ENCODE measurements at regions not wholly inside any gene's neighbourhood (a gene's known extent, or its start where the extent isn't known, plus 50 kb on each side); places are given as distances from the start of the nearest gene placed in this dataset.

GRCh38 chr1:34433099-34433498 lies 256.4 kb downstream of the C1orf94 start:
- Histone ChIP-seq H3K4me3 (ENCODE audit: low read length) (no peak overlapping the region), H3K4me2 (ENCODE audit: low read depth, low read length, poor library complexity, severe bottlenecking) (no peak overlapping the region), H3K9me3 (ENCODE audit: low read length) (no peaks in the 10 kb centered on the region), H3K27ac (ENCODE audit: low read length) (no peak overlapping the region), H3K4me1 (ENCODE audit: low read length) (no peaks in the 10 kb centered on the region), H3K9ac (ENCODE audit: low read length) (no peak overlapping the region), H3K9me2 (replicated peaks; ENCODE audit: insufficient read depth, low read length) (no peaks in the 10 kb centered on the region), H2AFZ (ENCODE audit: low read length) (no peak overlapping the region), H3K36me3 (ENCODE audit: insufficient read depth, low read length) (no peaks in the 10 kb centered on the region), H4K20me1 (ENCODE audit: insufficient read depth, low read depth, low read length) (no peaks in the 10 kb centered on the region), H3K79me2 (ENCODE audit: low read length) (no peaks in the 10 kb centered on the region), H3K27me3 (ENCODE audit: low read length) (no peaks in the 10 kb centered on the region)
- DNase-seq, result no peak

- no peaks in the 10 kb centered on the region for H3K4me1 ChIP-seq (ENCODE audit: low read length)
- H2AFZ ChIP-seq (ENCODE audit: low read length), result no peak overlapping the region
- no peaks in the 10 kb centered on the region for H3K79me2 ChIP-seq (ENCODE audit: low read length)
Observed at GRCh38 chr1:34436836-34437235, 260.1 kb downstream of the C1orf94 start.

DNA sequence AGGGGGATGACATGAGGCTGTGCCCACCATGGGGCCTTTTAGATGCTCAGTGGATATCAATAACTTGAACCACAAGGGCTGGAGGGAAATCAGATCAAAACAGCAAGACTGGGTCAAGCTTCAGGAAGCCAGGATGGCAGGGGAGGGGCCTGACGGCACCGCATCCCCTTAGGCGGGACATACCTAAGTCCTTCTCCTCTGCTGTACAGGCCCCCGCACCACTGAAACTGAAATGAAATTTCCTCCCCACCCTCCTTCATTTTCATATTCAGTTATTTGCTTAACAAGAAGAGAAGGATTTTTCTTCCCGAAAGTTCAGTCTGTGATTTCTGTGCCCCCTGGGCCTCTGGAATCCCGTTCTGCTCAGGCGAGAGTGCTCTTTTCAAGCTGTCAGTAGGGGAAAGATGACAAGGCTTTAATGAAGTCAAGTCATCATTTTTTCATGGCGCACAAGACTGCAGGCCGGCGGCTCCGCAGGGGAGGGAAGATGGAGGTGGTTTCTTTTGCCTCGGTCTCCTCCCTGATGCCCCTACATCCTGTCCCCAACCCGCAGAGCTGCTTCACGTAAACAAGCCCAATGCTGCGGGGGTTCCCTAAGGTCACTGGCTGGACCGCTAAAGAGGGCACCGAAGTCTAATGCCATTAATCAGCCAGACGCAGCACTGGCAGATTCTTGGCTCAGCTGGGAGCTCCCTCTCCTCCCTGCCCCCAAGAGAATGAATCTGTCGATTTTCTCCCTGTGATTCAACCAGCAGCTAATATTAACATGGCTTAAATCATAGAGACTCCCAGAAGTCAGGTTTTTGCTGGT lies 264.8 kb downstream of the C1orf94 start:
- H3K27me3 ChIP-seq (ENCODE audit: low read length), result no peaks in the 10 kb centered on the region
- no peaks in the 10 kb centered on the region for H4K20me1 ChIP-seq (ENCODE audit: insufficient read depth, low read depth, low read length)
- H3K4me3 ChIP-seq (ENCODE audit: low read length), result no peak overlapping the region
- H3K9ac ChIP-seq (ENCODE audit: low read length), result no peak overlapping the region
- H3K4me1 ChIP-seq (ENCODE audit: low read length), result no peaks in the 10 kb centered on the region
- DNase-seq, result no peak
- H3K79me2 ChIP-seq (ENCODE audit: low read length), result no peaks in the 10 kb centered on the region
- H3K9me2 ChIP-seq (replicated peaks; ENCODE audit: insufficient read depth, low read length), result no peaks in the 10 kb centered on the region
- no peak overlapping the region for H2AFZ ChIP-seq (ENCODE audit: low read length)
- no peak overlapping the region for H3K4me2 ChIP-seq (ENCODE audit: low read depth, low read length, poor library complexity, severe bottlenecking)
- no peaks in the 10 kb centered on the region for H3K9me3 ChIP-seq (ENCODE audit: low read length)
- H3K36me3 ChIP-seq (ENCODE audit: insufficient read depth, low read length), result no peaks in the 10 kb centered on the region
- no peak overlapping the region for H3K27ac ChIP-seq (ENCODE audit: low read length)

More at GRCh38 chr1:34436836-34437235, 260.1 kb downstream of the C1orf94 start:
- H3K9ac ChIP-seq (ENCODE audit: low read length), result no peak overlapping the region
- no peaks in the 10 kb centered on the region for H3K27me3 ChIP-seq (ENCODE audit: low read length)
- no peak overlapping the region for H3K27ac ChIP-seq (ENCODE audit: low read length)
- H4K20me1 ChIP-seq (ENCODE audit: insufficient read depth, low read depth, low read length), result no peaks in the 10 kb centered on the region
- no peaks in the 10 kb centered on the region for H3K9me3 ChIP-seq (ENCODE audit: low read length)
- H3K36me3 ChIP-seq (ENCODE audit: insufficient read depth, low read length), result no peaks in the 10 kb centered on the region
- no peak overlapping the region for H3K4me2 ChIP-seq (ENCODE audit: low read depth, low read length, poor library complexity, severe bottlenecking)
- H3K4me3 ChIP-seq (ENCODE audit: low read length), result no peak overlapping the region
- no peak for DNase-seq
- H3K9me2 ChIP-seq (replicated peaks; ENCODE audit: insufficient read depth, low read length), result no peaks in the 10 kb centered on the region

DNA sequence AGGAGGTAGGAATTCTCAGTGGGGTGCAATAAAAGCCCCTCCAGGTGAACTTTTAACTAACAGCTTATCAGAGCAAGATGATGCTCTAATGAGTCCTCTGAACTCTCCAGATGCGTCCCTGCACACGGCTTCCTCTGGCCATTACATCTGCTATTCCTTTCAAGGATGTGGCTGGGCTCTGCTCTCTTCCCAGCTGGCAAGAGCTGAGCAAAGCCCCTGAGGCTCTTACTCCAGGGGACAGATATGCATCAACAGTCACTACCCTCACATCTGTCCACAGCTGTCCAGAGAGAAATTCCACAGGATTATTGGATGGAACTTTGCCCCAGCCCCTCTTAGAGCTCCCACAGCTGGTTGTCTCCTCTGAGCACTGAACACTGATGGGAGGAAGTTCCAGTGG lies 267.8 kb downstream of the C1orf94 start:
- no peak for DNase-seq
- no peak overlapping the region for H3K4me2 ChIP-seq (ENCODE audit: low read depth, low read length, poor library complexity, severe bottlenecking)
- H2AFZ ChIP-seq (ENCODE audit: low read length), result no peak overlapping the region
- no peaks in the 10 kb centered on the region for H3K79me2 ChIP-seq (ENCODE audit: low read length)
- H3K27me3 ChIP-seq (ENCODE audit: low read length), result no peaks in the 10 kb centered on the region
- H4K20me1 ChIP-seq (ENCODE audit: insufficient read depth, low read depth, low read length), result no peaks in the 10 kb centered on the region
- H3K4me1 ChIP-seq (ENCODE audit: low read length), result no peaks in the 10 kb centered on the region
- no peak overlapping the region for H3K27ac ChIP-seq (ENCODE audit: low read length)
- no peak overlapping the region for H3K9ac ChIP-seq (ENCODE audit: low read length)
- H3K4me3 ChIP-seq (ENCODE audit: low read length), result no peak overlapping the region
- H3K9me2 ChIP-seq (replicated peaks; ENCODE audit: insufficient read depth, low read length), result no peaks in the 10 kb centered on the region
- H3K9me3 ChIP-seq (ENCODE audit: low read length), result no peaks in the 10 kb centered on the region
- no peaks in the 10 kb centered on the region for H3K36me3 ChIP-seq (ENCODE audit: insufficient read depth, low read length)

- no peak for DNase-seq
- H3K4me2 ChIP-seq (ENCODE audit: low read depth, low read length, poor library complexity, severe bottlenecking), result no peak overlapping the region
- H3K36me3 ChIP-seq (ENCODE audit: insufficient read depth, low read length), result no peaks in the 10 kb centered on the region
- H2AFZ ChIP-seq (ENCODE audit: low read length), result no peak overlapping the region
- no peaks in the 10 kb centered on the region for H3K9me2 ChIP-seq (replicated peaks; ENCODE audit: insufficient read depth, low read length)
- H3K4me1 ChIP-seq (ENCODE audit: low read length), result no peaks in the 10 kb centered on the region
- no peaks in the 10 kb centered on the region for H4K20me1 ChIP-seq (ENCODE audit: insufficient read depth, low read depth, low read length)
- no peak overlapping the region for H3K27ac ChIP-seq (ENCODE audit: low read length)
- no peak overlapping the region for H3K9ac ChIP-seq (ENCODE audit: low read length)
- no peak overlapping the region for H3K4me3 ChIP-seq (ENCODE audit: low read length)
- H3K9me3 ChIP-seq (ENCODE audit: low read length), result no peaks in the 10 kb centered on the region
- no peaks in the 10 kb centered on the region for H3K27me3 ChIP-seq (ENCODE audit: low read length)
- no peaks in the 10 kb centered on the region for H3K79me2 ChIP-seq (ENCODE audit: low read length)
Observed at GRCh38 chr1:34450325-34450724, 273.6 kb downstream of the C1orf94 start.

- H3K9me3 ChIP-seq (ENCODE audit: low read length), result no peaks in the 10 kb centered on the region
- no peaks in the 10 kb centered on the region for H3K27me3 ChIP-seq (ENCODE audit: low read length)
- H3K36me3 ChIP-seq (ENCODE audit: insufficient read depth, low read length), result no peaks in the 10 kb centered on the region
- H3K4me3 ChIP-seq (ENCODE audit: low read length), result no peak overlapping the region
- H3K9ac ChIP-seq (ENCODE audit: low read length), result no peak overlapping the region
- H4K20me1 ChIP-seq (ENCODE audit: insufficient read depth, low read depth, low read length), result no peaks in the 10 kb centered on the region
- no peaks in the 10 kb centered on the region for H3K79me2 ChIP-seq (ENCODE audit: low read length)
- no peak for DNase-seq
- no peak overlapping the region for H2AFZ ChIP-seq (ENCODE audit: low read length)
- H3K27ac ChIP-seq (ENCODE audit: low read length), result no peak overlapping the region
- no peak overlapping the region for H3K4me2 ChIP-seq (ENCODE audit: low read depth, low read length, poor library complexity, severe bottlenecking)
- H3K4me1 ChIP-seq (ENCODE audit: low read length), result no peaks in the 10 kb centered on the region
- no peaks in the 10 kb centered on the region for H3K9me2 ChIP-seq (replicated peaks; ENCODE audit: insufficient read depth, low read length)
Observed at GRCh38 chr1:34452451-34452850, 275.7 kb downstream of the C1orf94 start.

DNA sequence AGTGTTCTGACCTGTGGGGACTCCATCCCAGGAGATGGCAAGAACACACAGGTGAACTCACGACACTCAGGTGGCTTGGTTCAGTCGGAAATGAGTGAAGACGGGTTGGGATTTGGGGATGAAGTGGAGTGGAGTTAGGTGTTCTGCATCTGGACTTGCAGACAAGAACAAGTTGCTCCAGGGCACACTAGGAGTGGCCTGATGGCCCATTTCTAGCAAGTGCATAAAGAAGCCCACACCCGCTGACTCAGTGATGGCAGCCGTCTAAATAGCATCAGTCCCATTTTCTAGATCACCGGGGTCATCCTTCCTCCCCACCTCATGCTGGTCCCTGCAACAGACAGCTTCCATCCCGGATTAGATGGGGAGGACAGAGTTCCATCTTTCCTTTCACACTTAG lies 278.4 kb downstream of the C1orf94 start:
- H3K79me2 ChIP-seq (ENCODE audit: low read length), result no peaks in the 10 kb centered on the region

GRCh38 chr1:34460193-34460592 lies 283.5 kb downstream of the C1orf94 start:
- no peaks in the 10 kb centered on the region for H3K27me3 ChIP-seq (ENCODE audit: low read length)
- no peaks in the 10 kb centered on the region for H3K36me3 ChIP-seq (ENCODE audit: insufficient read depth, low read length)
- H3K9me3 ChIP-seq (ENCODE audit: low read length), result no peaks in the 10 kb centered on the region
- no peak overlapping the region for H3K4me3 ChIP-seq (ENCODE audit: low read length)
- no peak overlapping the region for H3K9ac ChIP-seq (ENCODE audit: low read length)
- no peak overlapping the region for H2AFZ ChIP-seq (ENCODE audit: low read length)
- DNase-seq, result peak; percentile 83
- no peak overlapping the region for H3K4me2 ChIP-seq (ENCODE audit: low read depth, low read length, poor library complexity, severe bottlenecking)
- H3K27ac ChIP-seq (ENCODE audit: low read length), result no peak overlapping the region
- no peaks in the 10 kb centered on the region for H4K20me1 ChIP-seq (ENCODE audit: insufficient read depth, low read depth, low read length)
- no peaks in the 10 kb centered on the region for H3K4me1 ChIP-seq (ENCODE audit: low read length)
- H3K9me2 ChIP-seq (replicated peaks; ENCODE audit: insufficient read depth, low read length), result no peaks in the 10 kb centered on the region
- H3K79me2 ChIP-seq (ENCODE audit: low read length), result no peaks in the 10 kb centered on the region

More for the DNA sequence above, 278.4 kb downstream of the C1orf94 start:
- Histone ChIP-seq H2AFZ (ENCODE audit: low read length) (no peak overlapping the region), H4K20me1 (ENCODE audit: insufficient read depth, low read depth, low read length) (no peaks in the 10 kb centered on the region), H3K4me2 (ENCODE audit: low read depth, low read length, poor library complexity, severe bottlenecking) (no peak overlapping the region), H3K4me1 (ENCODE audit: low read length) (no peaks in the 10 kb centered on the region), H3K27me3 (ENCODE audit: low read length) (no peaks in the 10 kb centered on the region), H3K27ac (ENCODE audit: low read length) (no peak overlapping the region), H3K4me3 (ENCODE audit: low read length) (no peak overlapping the region), H3K9me2 (replicated peaks; ENCODE audit: insufficient read depth, low read length) (no peaks in the 10 kb centered on the region), H3K9me3 (ENCODE audit: low read length) (no peaks in the 10 kb centered on the region), H3K36me3 (ENCODE audit: insufficient read depth, low read length) (no peaks in the 10 kb centered on the region), H3K9ac (ENCODE audit: low read length) (no peak overlapping the region)
- no peak for DNase-seq
